Gastroesophageal sphincter (tissue), 4 donors: ENCODE measurements at regions not wholly inside any gene's neighbourhood (a gene's known extent, or its start where the extent isn't known, plus 50 kb on each side); places are given as distances from the start of the nearest gene placed in this dataset.

Experiments
- ATAC-seq: fragments of 150-250 bp; one replicate; pipeline ENCODE4 v1.9.1; 2016; ENCODE audit warnings: mild to moderate bottlenecking, moderate library complexity
- H3K27ac ChIP-seq, 4 donors: fragments of 200-600 bp; sonication (generic) in 3 of 4; 1 replicate in 3 of 4; 2 replicates in 1 of 4; pipeline ENCODE4 v1.5.1; 2016 to 2019
- H3K27me3 ChIP-seq: fragments of 200-600 bp; sonication (generic); one replicate; pipeline ENCODE4 v1.5.1; 2019
- H3K36me3 ChIP-seq, 2 donors: fragments of 200-600 bp; sonication (generic); one replicate each; pipeline ENCODE4 v1.5.1; 2019; ENCODE audit warnings: control low read depth in 1 of 2
- H3K4me1 ChIP-seq, 3 donors: fragments of 200-600 bp; sonication (generic); 1 replicate in 2 of 3; 2 replicates in 1 of 3; pipeline ENCODE4 v1.5.1; 2016 to 2019; ENCODE audit warnings: control low read depth in 2 of 3
- H3K4me3 ChIP-seq, 2 donors: fragments of 200-600 bp; sonication (generic); one replicate each; pipeline ENCODE4 v1.5.1; 2019; ENCODE audit warnings: mild to moderate bottlenecking in 1 of 2, moderate library complexity in 1 of 2
- H3K9me3 ChIP-seq, 3 donors: fragments of 200-600 bp; sonication (generic); one replicate each; pipeline ENCODE4 v1.5.1; 2017 to 2019; ENCODE audit warnings: control low read depth in 2 of 3
- EP300 ChIP-seq: sonication (generic); formaldehyde crosslinking; IDR thresholded peaks from one replicate; pipeline ENCODE4 v1.6.1; 2017; ENCODE audit warnings: antibody characterized with exemption, mild to moderate bottlenecking
- POLR2A ChIP-seq, 2 donors: fragments of 450-650 bp; IDR thresholded peaks; one replicate each; pipeline ENCODE4 v1.6.1; 2017; ENCODE audit warnings: antibody characterized with exemption in 2 of 2, mild to moderate bottlenecking in 2 of 2, moderate library complexity in 1 of 2
- POLR2AphosphoS5 ChIP-seq: sonication (generic); formaldehyde crosslinking; IDR thresholded peaks from one replicate; pipeline ENCODE4 v1.6.1; 2017; ENCODE audit warnings: antibody characterized with exemption
- WGBS, 2 donors: methylation state at CpG; one replicate each; pipeline ENCODE4 v1.1.5; 2018; ENCODE audit warnings: low coverage in 1 of 2; 5-methylcytosine and 5-hydroxymethylcytosine counted together
- TF ChIP-seq, protein P1 (sequence below), 4 experiments: fragments of 200-600 bp in 2 of 4; fragments of 450-650 bp in 2 of 4; sonication (generic) in 1 of 4; IDR thresholded peaks; one replicate each; pipeline ENCODE4 v1.5.1; 2017 to 2019; ENCODE audit warnings: antibody characterized with exemption in 4 of 4, mild to moderate bottlenecking in 2 of 4, moderate library complexity in 2 of 4

DNA sequence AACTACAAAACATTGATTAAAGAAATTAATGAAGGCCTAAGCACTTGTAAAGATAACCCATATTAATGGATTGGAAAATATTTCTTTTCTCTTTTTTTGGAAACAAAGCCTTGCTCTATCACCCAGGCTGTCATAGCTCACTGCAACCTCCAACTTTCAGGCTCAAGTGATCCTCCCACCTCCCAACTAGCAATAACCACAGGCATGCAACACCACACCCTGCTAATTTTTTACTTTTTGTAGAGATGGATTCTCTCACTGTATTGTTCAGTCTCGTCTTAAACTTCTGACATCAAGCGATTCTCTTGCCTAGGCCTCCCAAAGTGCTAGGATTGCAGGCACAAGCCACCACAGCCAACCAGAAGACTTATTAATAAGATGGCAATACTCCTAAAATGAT is 73.4 kb upstream of the NDUFV2 start:
- Histone ChIP-seq H3K27ac (no peak overlapping the region), H3K36me3 (no peaks in the 10 kb centered on the region), H3K4me1 (no peaks in the 10 kb centered on the region), H3K9me3 (no peaks in the 10 kb centered on the region), H3K27me3 (no peaks in the 10 kb centered on the region), H3K4me3 (no peak overlapping the region)
- no peak for ATAC-seq
- WGBS, 2 donors = 75 to 92% methylated on average over 2 of the region's 2 CpGs
- TF ChIP-seq, protein P1, sequence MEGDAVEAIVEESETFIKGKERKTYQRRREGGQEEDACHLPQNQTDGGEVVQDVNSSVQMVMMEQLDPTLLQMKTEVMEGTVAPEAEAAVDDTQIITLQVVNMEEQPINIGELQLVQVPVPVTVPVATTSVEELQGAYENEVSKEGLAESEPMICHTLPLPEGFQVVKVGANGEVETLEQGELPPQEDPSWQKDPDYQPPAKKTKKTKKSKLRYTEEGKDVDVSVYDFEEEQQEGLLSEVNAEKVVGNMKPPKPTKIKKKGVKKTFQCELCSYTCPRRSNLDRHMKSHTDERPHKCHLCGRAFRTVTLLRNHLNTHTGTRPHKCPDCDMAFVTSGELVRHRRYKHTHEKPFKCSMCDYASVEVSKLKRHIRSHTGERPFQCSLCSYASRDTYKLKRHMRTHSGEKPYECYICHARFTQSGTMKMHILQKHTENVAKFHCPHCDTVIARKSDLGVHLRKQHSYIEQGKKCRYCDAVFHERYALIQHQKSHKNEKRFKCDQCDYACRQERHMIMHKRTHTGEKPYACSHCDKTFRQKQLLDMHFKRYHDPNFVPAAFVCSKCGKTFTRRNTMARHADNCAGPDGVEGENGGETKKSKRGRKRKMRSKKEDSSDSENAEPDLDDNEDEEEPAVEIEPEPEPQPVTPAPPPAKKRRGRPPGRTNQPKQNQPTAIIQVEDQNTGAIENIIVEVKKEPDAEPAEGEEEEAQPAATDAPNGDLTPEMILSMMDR (IDR thresholded peaks at IDR 0.05) = no peak
- no peak for TF ChIP-seq POLR2A (IDR thresholded peaks at IDR 0.05)
- TF ChIP-seq POLR2AphosphoS5 = no peak
- no peak for TF ChIP-seq EP300

DNA sequence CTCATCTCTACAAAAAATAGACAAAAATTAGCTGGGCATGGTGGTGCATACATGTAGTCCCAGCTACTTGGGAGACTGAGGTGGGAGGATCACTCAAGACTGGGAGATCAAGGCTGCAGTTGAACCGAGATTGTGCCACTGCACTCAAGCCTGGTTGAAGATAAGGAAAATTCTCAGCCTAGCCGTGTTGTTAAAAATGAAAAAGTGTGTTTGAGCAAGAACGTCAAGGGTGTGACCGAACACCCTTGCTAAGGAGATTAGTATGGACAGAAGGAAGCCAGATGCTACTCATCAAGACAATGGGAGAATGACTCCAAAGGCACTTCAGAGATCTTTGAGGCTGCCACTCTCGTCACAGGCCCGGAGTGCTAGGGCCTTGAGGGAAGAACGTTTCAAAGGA is 70.0 kb upstream of the NDUFV2 start:
- no peak for ATAC-seq
- no peaks in the 10 kb centered on the region for H3K9me3 ChIP-seq
- no peaks in the 10 kb centered on the region for H3K4me1 ChIP-seq
- no peak overlapping the region for H3K27ac ChIP-seq
- TF ChIP-seq POLR2AphosphoS5 (no peak), POLR2A (IDR thresholded peaks at IDR 0.05) (no peak)
- 82 to 84% methylated on average over 5 of the region's 7 CpGs for WGBS, 2 donors
- H3K27me3 ChIP-seq = no peaks in the 10 kb centered on the region
- H3K4me3 ChIP-seq = no peak overlapping the region
- no peaks in the 10 kb centered on the region for H3K36me3 ChIP-seq

- 51 to 67% methylated on average over 3 to 5 of the region's 7 CpGs for WGBS, 2 donors
- TF ChIP-seq, protein P1 (IDR thresholded peaks at IDR 0.05) = no peak
- TF ChIP-seq POLR2A (IDR thresholded peaks at IDR 0.05) = no peak
- TF ChIP-seq EP300 = no peak
- TF ChIP-seq POLR2AphosphoS5 = no peak
- no peak overlapping the region for H3K4me3 ChIP-seq
Measured at GRCh38 chr18:9038277-9038871, 64.1 kb upstream of the NDUFV2 start.

GRCh38 chr18:9039441-9040071 is 62.9 kb upstream of the NDUFV2 start:
- TF ChIP-seq, protein P1 (IDR thresholded peaks at IDR 0.05) = no peak
- TF ChIP-seq POLR2AphosphoS5 (no peak), EP300 (no peak)
- H3K4me1 ChIP-seq = peaks cover 0 to 4% (median 0%) of the 10 kb centered on the region in 3 donors
- ATAC-seq = no peak
- H3K36me3 ChIP-seq = no peaks in the 10 kb centered on the region
- 78 to 92% methylated on average over 3 of the region's 3 CpGs for WGBS, 2 donors
- H3K9me3 ChIP-seq = no peaks in the 10 kb centered on the region
- H3K4me3 ChIP-seq = no peak overlapping the region
- no peak overlapping the region for H3K27ac ChIP-seq
- H3K27me3 ChIP-seq = no peaks in the 10 kb centered on the region

More at GRCh38 chr18:9038277-9038871, 64.1 kb upstream of the NDUFV2 start:
- Histone ChIP-seq H3K4me1 (peaks cover 0 to 4% (median 0%) of the 10 kb centered on the region in 3 donors), H3K9me3 (no peaks in the 10 kb centered on the region), H3K27me3 (no peaks in the 10 kb centered on the region), H3K36me3 (no peaks in the 10 kb centered on the region), H3K27ac (no peak overlapping the region)
- no peak for ATAC-seq

GRCh38 chr18:9042766-9043481 is 59.6 kb upstream of the NDUFV2 start:
- Histone ChIP-seq H3K9me3 (no peaks in the 10 kb centered on the region), H3K27me3 (no peaks in the 10 kb centered on the region), H3K36me3 (no peaks in the 10 kb centered on the region), H3K27ac (no peak overlapping the region), H3K4me3 (no peak overlapping the region), H3K4me1 (peaks cover 0 to 4% (median 0%) of the 10 kb centered on the region in 3 donors)
- TF ChIP-seq EP300 = no peak
- TF ChIP-seq POLR2AphosphoS5 = no peak
- TF ChIP-seq, protein P1 (IDR thresholded peaks at IDR 0.05) = no peak
- no peak for TF ChIP-seq POLR2A (IDR thresholded peaks at IDR 0.05)
- no peak for ATAC-seq
- WGBS, 2 donors = 86% methylated on average over 2 to 5 of the region's 6 CpGs
